Right atrium auricular region (tissue), 2 donors: ENCODE measurements at regions not wholly inside any gene's neighbourhood (a gene's known extent, or its start where the extent isn't known, plus 50 kb on each side); places are given as distances from the start of the nearest gene placed in this dataset.

Experiments
- DNase-seq: peaks from one replicate; pipeline ENCODE4 v3.0.0-alpha.2; 2019; ENCODE audit warnings: low spot score
- H3K27ac ChIP-seq, 2 donors: fragments of 200-600 bp; sonication (generic); 1 replicate in 1 of 2; 2 replicates in 1 of 2; pipeline ENCODE4 v1.5.1; 2016 to 2019
- H3K27me3 ChIP-seq, 2 donors: fragments of 200-600 bp; sonication (generic); one replicate each; pipeline versions ENCODE4 v1.5.1 to v1.6.0; 2017 to 2019
- H3K36me3 ChIP-seq: fragments of 200-600 bp; sonication (generic); one replicate; pipeline ENCODE4 v1.5.1; 2016
- H3K4me1 ChIP-seq, 2 donors: fragments of 200-600 bp; sonication (generic); one replicate each; pipeline versions ENCODE4 v1.5.1 to v1.6.0; 2017 to 2019
- H3K4me3 ChIP-seq, 2 donors: fragments of 200-600 bp; sonication (generic); 1 replicate in 1 of 2; 2 replicates in 1 of 2; pipeline ENCODE4 v1.5.1; 2017 to 2019; ENCODE audit warnings: mild to moderate bottlenecking in 1 of 2, moderate library complexity in 1 of 2
- H3K9me3 ChIP-seq, 2 donors: fragments of 200-600 bp; sonication (generic); one replicate each; pipeline ENCODE4 v1.5.1; 2019
- TF ChIP-seq, protein P1 (sequence below), 2 donors: fragments of 200-600 bp; sonication (generic); IDR thresholded peaks; one replicate each; pipeline ENCODE4 v1.5.1; 2019; ENCODE audit warnings: antibody characterized with exemption in 2 of 2

DNA sequence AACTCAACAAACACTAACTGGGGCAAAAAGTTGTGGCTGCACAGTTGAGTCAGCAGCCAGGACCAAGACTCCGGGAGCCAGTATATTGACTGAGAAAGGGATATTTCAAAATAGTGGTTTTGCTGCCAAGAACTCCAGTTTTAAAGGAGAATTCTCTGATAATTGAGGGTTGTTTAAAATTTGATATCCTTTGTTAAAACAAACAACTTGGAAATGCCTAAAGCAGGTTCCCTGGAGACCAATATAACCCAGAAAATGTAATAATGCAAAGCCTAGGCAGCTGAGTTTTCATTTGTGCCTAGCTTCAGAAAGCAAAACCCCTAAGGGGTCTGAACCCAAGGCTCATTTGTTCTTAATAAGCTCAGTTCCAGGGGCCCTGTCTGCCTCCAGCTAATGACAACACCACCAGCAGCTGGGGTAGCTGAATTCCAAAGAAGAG is 311.7 kb upstream of the CCDC196 start:
- Histone ChIP-seq H3K9me3 (no peaks in the 10 kb centered on the region), H3K4me3 (no peak overlapping the region), H3K4me1 (no peaks in the 10 kb centered on the region), H3K36me3 (no peaks in the 10 kb centered on the region), H3K27ac (no peak overlapping the region), H3K27me3 (no peaks in the 10 kb centered on the region)
- TF ChIP-seq, protein P1, sequence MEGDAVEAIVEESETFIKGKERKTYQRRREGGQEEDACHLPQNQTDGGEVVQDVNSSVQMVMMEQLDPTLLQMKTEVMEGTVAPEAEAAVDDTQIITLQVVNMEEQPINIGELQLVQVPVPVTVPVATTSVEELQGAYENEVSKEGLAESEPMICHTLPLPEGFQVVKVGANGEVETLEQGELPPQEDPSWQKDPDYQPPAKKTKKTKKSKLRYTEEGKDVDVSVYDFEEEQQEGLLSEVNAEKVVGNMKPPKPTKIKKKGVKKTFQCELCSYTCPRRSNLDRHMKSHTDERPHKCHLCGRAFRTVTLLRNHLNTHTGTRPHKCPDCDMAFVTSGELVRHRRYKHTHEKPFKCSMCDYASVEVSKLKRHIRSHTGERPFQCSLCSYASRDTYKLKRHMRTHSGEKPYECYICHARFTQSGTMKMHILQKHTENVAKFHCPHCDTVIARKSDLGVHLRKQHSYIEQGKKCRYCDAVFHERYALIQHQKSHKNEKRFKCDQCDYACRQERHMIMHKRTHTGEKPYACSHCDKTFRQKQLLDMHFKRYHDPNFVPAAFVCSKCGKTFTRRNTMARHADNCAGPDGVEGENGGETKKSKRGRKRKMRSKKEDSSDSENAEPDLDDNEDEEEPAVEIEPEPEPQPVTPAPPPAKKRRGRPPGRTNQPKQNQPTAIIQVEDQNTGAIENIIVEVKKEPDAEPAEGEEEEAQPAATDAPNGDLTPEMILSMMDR (IDR thresholded peaks at IDR 0.05): no peak
- no peak for DNase-seq

DNA sequence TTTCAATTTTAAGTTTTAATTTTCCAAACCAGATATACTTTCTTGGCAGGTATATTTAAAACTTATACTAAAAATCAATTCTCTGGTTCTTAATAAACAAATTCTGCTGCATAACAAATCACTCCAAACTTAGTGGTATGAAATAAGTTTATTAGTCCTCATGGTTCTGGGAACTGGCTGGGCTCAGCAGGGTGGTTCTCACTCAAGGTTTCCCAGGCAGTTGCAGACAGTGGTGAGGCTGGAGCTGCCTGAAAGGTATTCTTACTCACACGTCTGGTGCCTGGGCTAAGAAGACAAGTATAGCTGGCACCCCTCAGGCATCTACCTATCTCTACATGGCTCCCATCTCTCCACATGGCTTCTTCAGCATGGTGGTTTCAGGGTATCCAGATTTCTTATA is 308.2 kb upstream of the CCDC196 start:
- Histone ChIP-seq H3K27me3 (no peaks in the 10 kb centered on the region), H3K4me3 (no peak overlapping the region), H3K9me3 (no peaks in the 10 kb centered on the region), H3K4me1 (no peaks in the 10 kb centered on the region), H3K36me3 (no peaks in the 10 kb centered on the region), H3K27ac (no peak overlapping the region)
- no peak for DNase-seq
- TF ChIP-seq, protein P1 (IDR thresholded peaks at IDR 0.05): no peak

DNA sequence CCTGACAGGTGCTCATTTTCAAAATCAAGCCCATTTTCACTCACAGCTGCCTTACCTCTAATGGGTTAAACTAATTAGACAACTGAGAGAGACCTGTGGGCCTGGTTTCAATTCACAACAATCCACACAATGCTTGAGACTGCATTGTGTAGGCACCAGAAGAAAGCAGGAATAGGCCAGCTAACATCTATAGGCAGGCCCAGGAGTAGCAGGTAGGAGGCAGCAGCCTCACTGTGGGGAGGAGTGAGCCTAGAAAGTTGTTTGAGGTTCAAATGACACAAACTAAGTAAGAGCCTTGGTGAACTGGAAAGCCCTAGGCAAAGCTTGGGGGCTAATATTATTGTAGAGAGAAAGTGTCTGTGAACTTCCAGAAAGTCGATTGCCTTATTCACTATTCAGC is 289.5 kb upstream of the CCDC196 start:
- Histone ChIP-seq H3K4me1 (no peaks in the 10 kb centered on the region), H3K9me3 (no peaks in the 10 kb centered on the region), H3K27me3 (no peaks in the 10 kb centered on the region), H3K27ac (no peak overlapping the region), H3K4me3 (no peak overlapping the region), H3K36me3 (no peaks in the 10 kb centered on the region)
- TF ChIP-seq, protein P1 (IDR thresholded peaks at IDR 0.05): no peak
- no peak for DNase-seq

DNA sequence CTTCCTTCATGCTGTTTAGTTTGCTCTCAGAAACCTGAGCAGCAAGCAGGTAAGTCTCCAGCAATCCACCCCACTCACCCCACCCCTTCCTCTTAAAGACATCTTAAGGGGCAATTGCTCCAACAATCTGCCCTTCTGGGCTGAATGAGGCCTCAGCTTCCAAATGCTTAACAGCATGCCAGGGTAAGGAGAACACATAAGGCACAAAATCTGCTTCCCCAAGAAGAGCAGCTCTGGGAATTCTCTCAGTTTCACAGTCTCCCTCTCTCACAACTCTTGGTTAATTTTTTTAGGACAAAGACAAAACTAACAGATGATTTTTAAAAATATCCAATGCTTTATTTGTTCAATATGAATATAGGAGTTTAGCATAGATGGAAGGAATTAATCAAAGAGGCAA is 288.9 kb upstream of the CCDC196 start:
- H3K4me3 ChIP-seq: no peak overlapping the region
- H3K36me3 ChIP-seq: no peaks in the 10 kb centered on the region
- no peaks in the 10 kb centered on the region for H3K4me1 ChIP-seq
- no peaks in the 10 kb centered on the region for H3K27me3 ChIP-seq
- DNase-seq: no peak
- no peaks in the 10 kb centered on the region for H3K9me3 ChIP-seq
- TF ChIP-seq, protein P1 (IDR thresholded peaks at IDR 0.05): no peak
- H3K27ac ChIP-seq: no peak overlapping the region

DNA sequence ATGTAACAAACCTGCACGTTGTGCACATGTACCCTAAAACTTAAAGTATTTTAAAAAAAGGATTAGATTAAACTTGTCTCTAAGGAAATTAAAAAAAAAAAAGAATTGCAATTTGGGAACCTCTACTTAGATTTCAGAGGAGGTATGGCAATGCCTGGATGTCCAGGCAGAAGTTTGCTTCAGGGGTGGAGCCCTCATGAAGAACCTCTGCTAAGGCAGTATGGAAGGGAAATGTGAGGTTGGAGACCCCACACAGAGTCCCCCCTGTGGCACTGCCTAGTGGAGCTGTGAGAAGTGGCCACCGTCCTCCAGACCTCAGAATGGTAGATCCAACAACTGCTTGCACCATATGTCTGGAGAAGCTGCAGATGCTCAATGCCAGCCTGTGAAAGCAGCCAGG is 279.6 kb upstream of the CCDC196 start:
- TF ChIP-seq, protein P1 (IDR thresholded peaks at IDR 0.05): no peak
- no peak for DNase-seq
- Histone ChIP-seq H3K27me3 (no peaks in the 10 kb centered on the region), H3K36me3 (no peaks in the 10 kb centered on the region), H3K9me3 (peaks cover 0 to 12% of the 10 kb centered on the region in 2 donors), H3K27ac (no peak overlapping the region), H3K4me1 (no peaks in the 10 kb centered on the region), H3K4me3 (no peak overlapping the region)

DNA sequence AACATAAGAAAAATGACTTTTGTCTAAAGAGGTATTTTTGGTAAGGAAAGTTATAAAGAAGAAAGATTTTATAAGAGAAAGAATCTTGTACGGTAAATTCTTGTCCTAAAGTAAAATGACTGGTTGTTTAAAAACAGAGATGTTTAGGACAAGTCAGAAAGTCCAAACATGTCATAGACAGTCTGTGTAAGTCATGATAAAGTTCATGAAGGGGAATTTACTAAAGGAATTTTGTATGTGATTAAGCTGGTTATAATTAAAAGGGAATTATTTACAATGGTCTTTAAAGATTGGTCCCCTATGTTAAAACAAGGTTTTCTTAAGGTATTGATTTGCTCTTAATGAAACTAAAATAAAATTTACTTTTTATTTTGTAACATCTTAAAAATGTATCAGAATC is 269.4 kb upstream of the CCDC196 start:
- H3K9me3 ChIP-seq: peaks cover 0 to 4% of the 10 kb centered on the region in 2 donors
- no peaks in the 10 kb centered on the region for H3K4me1 ChIP-seq
- H3K27ac ChIP-seq: no peak overlapping the region
- H3K27me3 ChIP-seq: no peaks in the 10 kb centered on the region
- H3K4me3 ChIP-seq: no peak overlapping the region
- TF ChIP-seq, protein P1 (IDR thresholded peaks at IDR 0.05): no peak
- no peak for DNase-seq
- no peaks in the 10 kb centered on the region for H3K36me3 ChIP-seq
